AG09309 (cell line): ENCODE measurements at regions not wholly inside any gene's neighbourhood (a gene's known extent, or its start where the extent isn't known, plus 50 kb on each side); places are given as distances from the start of the nearest gene placed in this dataset.

Experiments
- DNase-seq: peaks from one replicate; pipeline ENCODE4 v3.0.0-alpha.2; 2010; ENCODE audit warnings: low read depth
- H3K4me3 ChIP-seq: 2 replicates; pipeline ENCODE4 v1.5.1; 2011; ENCODE audit warnings: mild to moderate bottlenecking, low read depth, low read length, moderate library complexity; ENCODE audit not compliant: control insufficient read depth
- CTCF ChIP-seq: IDR thresholded peaks from 2 replicates; pipeline ENCODE4 v1.5.1; 2011; ENCODE audit warnings: mild to moderate bottlenecking, low read depth, low read length, inconsistent platforms; ENCODE audit not compliant: insufficient read depth, control insufficient read depth; ENCODE audit errors: missing control alignments

- DNase-seq: no peak
- TF ChIP-seq CTCF: no peak
- no peak overlapping the region for H3K4me3 ChIP-seq
These were observed 326.4 kb downstream of the TGFB2 start for GRCh38 chr1:218671573-218671972.

GRCh38 chr1:218673170-218673569 lies 328.0 kb downstream of the TGFB2 start:
- TF ChIP-seq CTCF: no peak
- no peak overlapping the region for H3K4me3 ChIP-seq

GRCh38 chr1:218674280-218674773 lies 329.2 kb downstream of the TGFB2 start:
- no peak for DNase-seq
- TF ChIP-seq CTCF: no peak
- no peak overlapping the region for H3K4me3 ChIP-seq

More at GRCh38 chr1:218673170-218673569, 328.0 kb downstream of the TGFB2 start:
- DNase-seq: no peak

GRCh38 chr1:218677026-218677425 lies 331.9 kb downstream of the TGFB2 start:
- no peak overlapping the region for H3K4me3 ChIP-seq
- DNase-seq: no peak
- TF ChIP-seq CTCF: no peak

GRCh38 chr1:218679391-218679790 lies 334.3 kb downstream of the TGFB2 start:
- no peak for TF ChIP-seq CTCF
- no peak overlapping the region for H3K4me3 ChIP-seq
- no peak for DNase-seq

- TF ChIP-seq CTCF: no peak
- no peak for DNase-seq
These were observed 335.0 kb downstream of the TGFB2 start for GRCh38 chr1:218679988-218680748.

More at GRCh38 chr1:218679988-218680748, 335.0 kb downstream of the TGFB2 start:
- no peak overlapping the region for H3K4me3 ChIP-seq
